ENCODE measurements at regions not wholly inside any gene's neighbourhood (a gene's known extent, or its start where the extent isn't known, plus 50 kb on each side); places are given as distances from the start of the nearest gene placed in this dataset.
"Not testable (repeated sequence)": the region's sequence is repeated elsewhere in the genome, so short reads cannot be mapped to it uniquely, and the experiment has no call there.

DNA sequence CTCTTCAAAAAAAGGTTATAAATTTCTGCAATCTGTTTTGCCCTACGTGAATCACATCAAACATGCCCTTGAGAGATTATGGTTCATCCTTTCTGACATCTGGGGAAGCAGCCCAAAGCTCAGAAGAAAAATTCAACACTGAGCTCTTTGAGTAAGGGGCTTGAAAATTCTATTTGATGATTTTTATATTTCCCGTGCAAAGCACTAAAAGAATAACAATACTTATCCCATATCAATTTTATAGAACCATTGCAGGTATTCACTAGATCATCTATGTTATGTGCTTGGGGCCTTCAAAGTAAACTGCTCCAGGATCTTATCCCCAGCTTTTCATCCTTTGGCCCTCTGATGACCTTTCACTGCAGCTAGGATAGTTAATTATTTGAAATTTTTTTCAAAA, 966.9 kb upstream of the CNTN5 start:
- no peak for DNase-seq (ENCODE audit: low read depth in 1 of 2, low spot score in 1 of 2)
- in situ Hi-C loops (cut with HindIII; ENCODE audit: low pct_unique_long_range_greater_than_20kb, low sequenced_read_pairs) = no loop called here
- no peak for TF ChIP-seq JUND (IDR thresholded peaks at IDR 0.05; ENCODE audit: low read depth)

DNA sequence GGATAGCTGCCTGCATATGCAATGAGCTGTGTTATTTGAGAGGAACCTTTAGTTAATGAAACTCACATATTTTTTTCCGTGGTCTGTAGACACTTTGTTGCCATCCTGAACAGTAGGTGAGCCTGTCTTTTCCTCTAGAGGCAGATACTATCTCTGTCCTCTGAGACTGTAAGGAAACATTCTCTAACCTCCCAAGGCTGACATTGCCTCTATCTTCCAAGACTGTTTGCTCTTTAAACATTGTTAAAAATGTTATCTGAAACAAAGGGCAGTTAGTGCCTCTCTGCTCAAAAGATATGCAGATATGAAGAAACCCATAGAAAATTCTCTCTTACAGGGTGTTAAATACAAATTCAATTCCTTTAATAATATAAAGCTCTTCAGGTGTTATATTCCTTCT, 963.8 kb upstream of the CNTN5 start:
- no peak for TF ChIP-seq JUND (IDR thresholded peaks at IDR 0.05; ENCODE audit: low read depth)
- DNase-seq (ENCODE audit: low read depth in 1 of 2, low spot score in 1 of 2) = peak in 1 of 2 experiments; percentile 12
- in situ Hi-C loops (cut with HindIII; ENCODE audit: low pct_unique_long_range_greater_than_20kb, low sequenced_read_pairs) = no loop called here

DNA sequence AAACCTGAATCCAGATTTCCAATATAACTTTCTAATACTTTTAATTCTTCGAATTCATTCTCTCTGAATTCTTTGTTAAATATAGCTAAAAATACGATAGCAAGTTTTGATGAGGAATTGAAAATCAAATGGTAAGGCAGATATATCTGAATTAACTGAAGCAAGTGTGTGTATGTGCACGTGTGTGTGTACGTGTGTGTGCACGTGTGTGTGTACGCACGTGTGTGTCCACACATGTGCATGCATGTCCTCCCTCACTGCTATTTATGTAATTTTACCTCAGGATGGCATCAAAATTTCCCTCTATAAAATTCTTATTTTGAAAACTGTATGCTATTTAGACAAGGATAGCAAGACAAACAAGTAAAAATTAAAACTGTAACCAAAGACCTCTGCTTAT, 961.3 kb upstream of the CNTN5 start:
- DNase-seq (ENCODE audit: low read depth in 1 of 2, low spot score in 1 of 2) = no peak
- in situ Hi-C loops (cut with HindIII; ENCODE audit: low pct_unique_long_range_greater_than_20kb, low sequenced_read_pairs) = no loop called here
- TF ChIP-seq JUND (IDR thresholded peaks at IDR 0.05; ENCODE audit: low read depth) = no peak

DNA sequence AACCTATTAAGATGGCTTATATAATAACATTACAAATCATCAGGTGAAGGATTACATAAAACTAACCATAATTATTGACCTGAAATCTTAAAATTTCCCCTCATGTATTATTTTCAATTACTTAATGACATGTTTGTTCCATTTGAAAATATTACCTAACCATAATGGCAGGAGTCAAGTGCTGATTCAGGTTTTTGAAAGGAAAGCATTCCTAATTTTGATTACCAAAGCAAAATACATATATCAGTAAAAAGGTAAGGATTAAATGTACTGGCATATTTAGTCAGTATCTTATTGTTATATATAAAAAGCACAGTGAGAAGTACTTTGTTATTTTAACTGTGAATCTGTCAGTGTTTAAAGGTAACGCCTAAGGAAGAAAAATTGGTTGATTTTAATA, 960.0 kb upstream of the CNTN5 start:
- in situ Hi-C loops (cut with HindIII; ENCODE audit: low pct_unique_long_range_greater_than_20kb, low sequenced_read_pairs) = no loop called here
- no peak for DNase-seq (ENCODE audit: low read depth in 1 of 2, low spot score in 1 of 2)
- TF ChIP-seq JUND (IDR thresholded peaks at IDR 0.05; ENCODE audit: low read depth) = no peak

DNA sequence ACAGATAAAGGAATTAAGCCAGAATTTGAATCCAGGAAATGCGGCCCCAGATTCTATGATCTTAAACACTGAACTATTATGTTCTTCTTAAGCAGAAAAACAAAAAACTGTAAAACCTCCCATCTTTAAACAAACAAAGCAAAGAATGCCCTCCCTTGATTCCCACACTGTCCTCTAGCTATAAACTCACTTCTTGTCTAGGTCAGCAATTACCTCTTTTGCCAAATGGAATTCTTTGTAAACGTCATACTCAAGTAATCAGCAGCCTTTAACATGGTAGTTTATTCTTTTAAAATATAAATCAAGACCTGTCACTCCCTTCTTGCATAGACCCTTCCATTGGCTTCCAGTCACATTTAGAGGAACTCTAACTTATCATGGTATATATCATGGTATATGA, 958.9 kb upstream of the CNTN5 start:
- no peak for TF ChIP-seq JUND (IDR thresholded peaks at IDR 0.05; ENCODE audit: low read depth)
- in situ Hi-C loops (cut with HindIII; ENCODE audit: low pct_unique_long_range_greater_than_20kb, low sequenced_read_pairs) = no loop called here
- no peak for DNase-seq (ENCODE audit: low read depth in 1 of 2, low spot score in 1 of 2)

DNA sequence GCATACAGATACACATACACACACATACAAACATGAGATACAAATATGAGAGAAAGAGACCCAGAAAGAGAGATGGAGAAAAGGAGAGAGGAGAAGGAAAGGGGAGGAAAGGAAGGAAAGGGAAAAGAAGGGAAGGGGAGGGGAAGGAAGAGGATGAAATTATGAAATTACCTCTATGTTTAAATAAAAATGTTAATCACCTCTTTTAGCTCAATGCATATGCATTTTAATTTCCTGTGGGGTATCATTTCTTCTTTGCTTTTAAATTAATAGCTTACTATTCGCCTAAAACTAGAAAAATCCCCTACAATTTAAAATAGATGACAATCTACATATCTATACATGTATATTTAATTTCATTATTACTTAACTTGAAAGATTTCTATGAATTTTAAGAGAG, 958.0 kb upstream of the CNTN5 start:
- no peak for DNase-seq (ENCODE audit: low read depth in 1 of 2, low spot score in 1 of 2)
- in situ Hi-C loops (cut with HindIII; ENCODE audit: low pct_unique_long_range_greater_than_20kb, low sequenced_read_pairs) = no loop called here
- no peak for TF ChIP-seq JUND (IDR thresholded peaks at IDR 0.05; ENCODE audit: low read depth)

DNA sequence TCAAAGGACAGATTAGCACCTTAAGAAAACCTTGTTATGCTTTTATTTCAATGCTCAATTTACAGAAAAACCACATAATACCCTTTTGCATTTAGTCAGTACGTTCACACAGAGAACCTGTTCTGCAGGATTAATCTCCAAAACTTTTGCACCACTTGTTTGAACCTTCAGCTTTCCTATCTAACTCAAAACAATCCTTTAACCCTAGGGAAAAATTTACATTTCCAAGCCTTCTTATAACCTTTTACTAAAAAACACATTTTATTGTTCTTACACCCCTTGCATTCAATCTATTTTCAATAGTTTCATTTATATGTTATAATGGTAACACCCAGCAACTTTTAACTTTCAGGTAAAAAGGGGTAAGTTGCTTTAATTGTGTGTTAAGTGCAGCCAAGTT, 952.5 kb upstream of the CNTN5 start:
- peak in 1 of 2 experiments; percentile 18 for DNase-seq (ENCODE audit: low read depth in 1 of 2, low spot score in 1 of 2)
- TF ChIP-seq JUND (IDR thresholded peaks at IDR 0.05; ENCODE audit: low read depth) = no peak
- in situ Hi-C loops (cut with HindIII; ENCODE audit: low pct_unique_long_range_greater_than_20kb, low sequenced_read_pairs) = no loop called here

DNA sequence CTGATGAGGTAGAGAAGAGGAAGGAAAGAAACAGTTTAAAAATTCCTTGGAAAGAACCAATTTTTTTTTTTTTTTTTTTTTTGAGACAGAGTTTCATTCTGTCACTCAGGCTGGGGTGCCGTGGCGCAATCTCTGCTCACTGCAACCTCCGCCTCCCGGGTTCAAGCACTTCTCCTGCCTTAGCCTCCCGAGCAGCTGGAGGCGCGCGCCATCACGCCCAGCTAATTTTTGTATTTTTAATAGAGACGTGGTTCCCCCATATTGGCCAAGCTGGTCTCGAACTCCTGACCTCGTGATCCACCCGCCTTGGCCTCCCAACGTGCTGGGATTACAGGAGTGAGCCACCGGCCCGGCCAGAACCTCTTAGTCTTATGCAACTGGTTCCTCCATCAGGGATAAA, 951.6 kb upstream of the CNTN5 start:
- DNase-seq (ENCODE audit: low read depth in 1 of 2, low spot score in 1 of 2); in situ Hi-C loops (cut with HindIII; ENCODE audit: low pct_unique_long_range_greater_than_20kb, low sequenced_read_pairs): not testable (repeated sequence)

DNA sequence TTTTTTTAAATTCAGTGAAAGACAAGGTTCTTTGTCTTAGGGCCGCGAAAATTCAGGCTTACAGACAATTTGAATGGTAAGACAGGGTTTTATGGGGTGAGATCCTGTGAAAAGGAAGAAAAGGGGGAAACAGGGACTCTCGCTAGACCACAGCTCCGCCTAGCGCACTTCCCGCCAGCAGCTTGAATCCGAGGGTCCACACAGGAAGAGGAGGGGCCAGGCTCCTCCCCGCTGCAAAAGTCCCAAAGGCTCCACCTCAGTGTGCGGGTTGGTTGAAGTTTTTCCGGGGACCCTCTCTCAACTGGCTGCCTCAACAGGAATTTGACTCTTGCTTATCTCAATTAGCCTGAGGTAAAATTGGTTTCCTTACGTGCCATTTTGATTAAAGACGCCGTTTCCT, 950.9 kb upstream of the CNTN5 start:
- DNase-seq (ENCODE audit: low read depth in 1 of 2, low spot score in 1 of 2) = no peak
- TF ChIP-seq JUND (IDR thresholded peaks at IDR 0.05; ENCODE audit: low read depth) = no peak
- in situ Hi-C loops (cut with HindIII; ENCODE audit: low pct_unique_long_range_greater_than_20kb, low sequenced_read_pairs) = no loop called here

DNA sequence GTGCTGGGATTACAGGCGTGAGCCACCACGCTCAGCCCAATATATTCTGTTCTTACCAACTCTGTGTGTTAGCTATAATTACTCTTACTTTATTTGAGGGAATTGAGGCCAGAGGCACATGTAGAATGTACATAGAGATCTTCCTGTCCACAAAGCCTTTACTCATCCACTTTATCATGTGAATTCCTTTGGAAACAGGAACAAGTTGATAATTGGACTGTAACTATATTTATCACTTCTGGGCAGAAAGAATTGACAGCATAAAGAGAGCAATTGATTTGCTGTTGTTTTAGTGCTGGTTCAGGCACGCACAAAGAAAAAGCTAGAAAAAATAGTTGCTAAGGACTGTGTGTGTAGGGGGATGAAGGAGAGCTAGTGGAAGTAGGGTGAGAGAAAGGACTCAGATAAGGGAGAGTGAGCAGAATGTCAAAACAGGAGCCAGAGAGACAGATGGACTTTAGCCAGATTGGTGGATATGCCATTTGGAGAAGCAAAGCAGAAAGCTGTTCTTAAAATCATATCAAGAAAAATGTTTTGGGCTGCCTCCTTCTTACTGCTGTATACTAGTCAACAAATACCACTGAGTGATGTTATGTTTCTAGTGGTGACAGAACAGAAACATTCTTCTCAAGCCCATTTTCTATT, 929.8 kb upstream of the CNTN5 start:
- no peak for TF ChIP-seq JUND (IDR thresholded peaks at IDR 0.05; ENCODE audit: low read depth)
- no peak for DNase-seq (ENCODE audit: low read depth in 1 of 2, low spot score in 1 of 2)
- in situ Hi-C loops (cut with HindIII; ENCODE audit: low pct_unique_long_range_greater_than_20kb, low sequenced_read_pairs) = no loop called here

DNA sequence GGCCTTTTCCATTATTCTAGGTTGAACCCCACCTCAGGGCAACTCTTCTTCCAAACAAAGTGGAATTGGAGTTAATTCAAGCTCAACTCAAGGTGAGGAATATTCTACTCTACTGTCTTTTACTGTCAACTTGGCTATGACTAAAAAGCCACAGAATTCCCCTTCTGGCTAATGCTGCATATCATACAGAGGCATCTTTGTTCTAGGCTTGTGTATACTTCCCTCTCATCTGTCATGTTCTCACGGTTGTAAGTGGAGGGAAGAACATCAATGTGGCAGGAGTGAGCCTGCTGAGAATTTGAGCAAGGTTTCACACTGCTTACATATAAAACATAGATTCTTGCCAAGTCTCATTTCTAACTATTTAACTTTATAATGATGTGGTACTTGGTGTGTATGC, 921.4 kb upstream of the CNTN5 start:
- peak in 1 of 2 experiments; percentile 79 for DNase-seq (ENCODE audit: low read depth in 1 of 2, low spot score in 1 of 2)
- in situ Hi-C loops (cut with HindIII; ENCODE audit: low pct_unique_long_range_greater_than_20kb, low sequenced_read_pairs) = no loop called here
- TF ChIP-seq JUND (IDR thresholded peaks at IDR 0.05; ENCODE audit: low read depth) = no peak

DNA sequence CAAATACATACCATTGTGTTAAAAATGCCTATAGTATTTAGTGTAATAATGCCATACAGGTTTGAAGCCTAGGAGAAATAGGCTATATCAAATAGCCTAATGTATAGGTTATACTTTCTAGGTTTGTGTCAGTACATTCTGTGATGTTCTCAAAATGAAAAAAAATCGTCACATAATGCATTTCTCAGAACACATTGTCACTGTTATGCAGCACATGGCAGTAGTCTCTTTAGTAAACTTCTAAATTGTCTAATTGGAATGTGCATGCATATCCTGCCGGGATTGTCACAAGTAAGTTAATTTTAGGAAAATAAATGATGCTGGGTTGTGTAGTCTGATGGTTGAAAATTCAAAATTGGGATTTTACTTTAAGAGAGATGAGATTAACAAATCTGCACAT, 920.1 kb upstream of the CNTN5 start:
- TF ChIP-seq JUND (IDR thresholded peaks at IDR 0.05; ENCODE audit: low read depth) = no peak
- DNase-seq (ENCODE audit: low read depth in 1 of 2, low spot score in 1 of 2) = no peak
- in situ Hi-C loops (cut with HindIII; ENCODE audit: low pct_unique_long_range_greater_than_20kb, low sequenced_read_pairs) = no loop called here

DNA sequence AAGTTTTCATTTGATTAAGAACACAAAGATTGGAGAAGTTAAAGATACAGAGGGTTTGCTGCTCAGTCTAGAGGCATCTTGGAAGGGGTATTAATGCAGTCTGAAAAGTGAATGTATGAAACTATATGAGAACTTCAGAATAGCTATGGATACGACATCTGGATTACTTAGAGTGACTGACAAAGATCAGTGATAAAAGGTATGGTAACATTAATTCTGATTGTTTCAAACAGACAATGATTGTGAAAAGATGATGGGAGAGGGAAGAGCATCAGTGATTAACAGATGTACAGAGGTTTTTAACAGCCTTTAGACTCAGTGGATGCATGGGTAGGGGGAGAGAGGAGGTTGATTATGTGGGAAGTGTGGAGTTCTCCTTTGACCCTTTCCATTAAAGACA, 919.4 kb upstream of the CNTN5 start:
- no peak for DNase-seq (ENCODE audit: low read depth in 1 of 2, low spot score in 1 of 2)
- in situ Hi-C loops (cut with HindIII; ENCODE audit: low pct_unique_long_range_greater_than_20kb, low sequenced_read_pairs) = no loop called here
- TF ChIP-seq JUND (IDR thresholded peaks at IDR 0.05; ENCODE audit: low read depth) = no peak

DNA sequence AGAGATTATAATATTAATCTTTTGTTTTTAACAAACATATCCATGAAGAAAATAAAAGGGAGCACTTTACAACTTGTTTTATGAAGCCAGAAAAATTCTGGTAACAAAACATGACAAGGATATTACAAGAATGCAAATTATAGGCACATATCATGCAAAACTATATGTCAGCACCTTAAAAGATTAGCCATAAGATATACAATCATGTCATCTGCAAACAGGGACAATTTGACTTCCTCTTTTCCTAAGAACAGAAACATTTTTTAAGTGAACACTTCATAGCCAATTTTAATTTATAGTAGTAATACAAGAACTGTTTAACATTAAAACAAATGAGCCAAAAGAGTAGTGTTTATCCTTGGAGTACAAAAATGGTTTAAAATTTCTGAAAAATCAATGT, 916.5 kb upstream of the CNTN5 start:
- no peak for DNase-seq (ENCODE audit: low read depth in 1 of 2, low spot score in 1 of 2)
- in situ Hi-C loops (cut with HindIII; ENCODE audit: low pct_unique_long_range_greater_than_20kb, low sequenced_read_pairs) = no loop called here
- TF ChIP-seq JUND (IDR thresholded peaks at IDR 0.05; ENCODE audit: low read depth) = no peak

Data from T47D (cell line).